Sigmoid colon (tissue), 6 donors: ENCODE measurements at regions not wholly inside any gene's neighbourhood (a gene's known extent, or its start where the extent isn't known, plus 50 kb on each side); places are given as distances from the start of the nearest gene placed in this dataset.

Experiments used
- DNase-seq: peaks from one replicate; pipeline ENCODE4 v3.0.0-alpha.2; 2019
- H3K27ac ChIP-seq, 4 donors: fragments of 200-600 bp; sonication (generic); one replicate each; pipeline ENCODE4 v1.5.1; 2016 to 2019; ENCODE audit warnings: mild to moderate bottlenecking in 1 of 4
- H3K27me3 ChIP-seq, 3 donors: fragments of 200-600 bp; sonication (generic); one replicate each; pipeline ENCODE4 v1.5.1; 2019; ENCODE audit warnings: mild to moderate bottlenecking in 1 of 3
- H3K36me3 ChIP-seq, 4 donors: fragments of 200-600 bp; sonication (generic); one replicate each; pipeline ENCODE4 v1.5.1; 2016 to 2019
- H3K4me1 ChIP-seq, 4 donors: fragments of 200-600 bp; sonication (generic); one replicate each; pipeline ENCODE4 v1.5.1; 2017 to 2019
- H3K4me3 ChIP-seq, 4 donors: fragments of 200-600 bp; sonication (generic); one replicate each; pipeline ENCODE4 v1.5.1; 2017 to 2019; ENCODE audit warnings: mild to moderate bottlenecking in 2 of 4, moderate library complexity in 1 of 4
- H3K9me3 ChIP-seq, 4 donors: fragments of 200-600 bp in 3 of 4; sonication (generic) in 3 of 4; one replicate each; pipeline versions ENCODE4 v1.5.1 to v1.6.1; 2013 to 2019
- EP300 ChIP-seq, 4 donors: sonication (generic); formaldehyde crosslinking; IDR thresholded peaks; one replicate each; pipeline ENCODE4 v1.6.1; 2017; ENCODE audit warnings: antibody characterized with exemption in 4 of 4
- POLR2A ChIP-seq, 2 donors: fragments of 450-650 bp; IDR thresholded peaks; one replicate each; pipeline ENCODE4 v1.6.1; 2016; ENCODE audit warnings: antibody characterized with exemption in 2 of 2, mild to moderate bottlenecking in 2 of 2, moderate library complexity in 2 of 2
- POLR2AphosphoS5 ChIP-seq, 4 donors: sonication (generic); formaldehyde crosslinking; IDR thresholded peaks; one replicate each; pipeline ENCODE4 v1.6.1; 2017; ENCODE audit warnings: antibody characterized with exemption in 4 of 4
- WGBS, 2 donors: extraction: QIAGEN DNeasy Blood & Tissue Kit; methylation state at CpG; one replicate each; pipeline ENCODE4 v1.1.7; 2013; 5-methylcytosine and 5-hydroxymethylcytosine counted together
- intact Hi-C: fragments of 100-400 bp; cut with DNase I; formaldehyde crosslinking; loops from one replicate; pipeline ENCODE4 v1.15.1; 2023
- TF ChIP-seq, protein P1 (sequence below), 4 experiments: fragments of 450-650 bp in 3 of 4; fragments of 200-600 bp in 1 of 4; IDR thresholded peaks; one replicate each; pipeline ENCODE4 v1.5.1; 2016 to 2019; ENCODE audit warnings: antibody characterized with exemption in 4 of 4, mild to moderate bottlenecking in 3 of 4, moderate library complexity in 2 of 4
- donor health status: healthy with polysubstance abuse.
- donor health status: healthy.

DNA sequence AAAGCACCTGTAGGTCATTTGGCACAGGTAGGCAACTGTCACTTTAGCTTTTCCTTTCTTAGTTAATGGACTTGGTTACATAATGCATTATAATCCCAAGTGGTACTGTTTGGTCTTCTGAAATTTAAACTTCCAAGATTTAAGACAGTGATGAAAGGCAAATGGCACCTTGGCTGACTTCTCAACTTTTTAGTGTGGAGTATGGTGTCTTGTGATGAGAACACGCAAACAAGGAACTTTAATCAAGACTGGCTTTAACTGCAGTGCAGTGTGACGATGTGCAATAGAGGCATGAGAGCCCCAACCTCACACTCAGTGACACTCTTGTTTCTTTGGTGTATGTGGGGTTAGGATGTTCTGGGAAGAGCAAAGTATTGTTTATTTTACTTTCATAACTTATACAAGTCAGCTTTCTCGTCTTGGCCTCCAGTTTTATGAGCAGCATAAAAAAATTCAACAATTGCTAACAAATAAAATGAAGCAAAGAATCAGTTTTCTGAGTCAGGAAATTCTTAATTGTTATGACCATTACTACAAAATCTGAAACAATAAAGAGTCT, 171.9 kb downstream of the MAD2L1 start:
- WGBS, 2 donors, result 60 to 63% methylated on average over 3 of the region's 3 CpGs
- DNase-seq, result peak; percentile 85
- H3K4me1 ChIP-seq, result peaks cover 0 to 31% (median 12%) of the 10 kb centered on the region in 4 donors
- no peaks in the 10 kb centered on the region for H3K9me3 ChIP-seq
- intact Hi-C loops, result loop anchor here (5.0 kb wide), 5 partner anchors 83 to 267 kb away; partner anchors contain the start of gene PDE5A
- no peak overlapping the region for H3K4me3 ChIP-seq
- TF ChIP-seq EP300 (IDR thresholded peaks at IDR 0.05) (peak; percentile 25 to 83 (median 76)), POLR2A (IDR thresholded peaks at IDR 0.05) (no peak), POLR2AphosphoS5 (IDR thresholded peaks at IDR 0.05) (peak; percentile 84 to 92 (median 85))
- TF ChIP-seq, protein P1, sequence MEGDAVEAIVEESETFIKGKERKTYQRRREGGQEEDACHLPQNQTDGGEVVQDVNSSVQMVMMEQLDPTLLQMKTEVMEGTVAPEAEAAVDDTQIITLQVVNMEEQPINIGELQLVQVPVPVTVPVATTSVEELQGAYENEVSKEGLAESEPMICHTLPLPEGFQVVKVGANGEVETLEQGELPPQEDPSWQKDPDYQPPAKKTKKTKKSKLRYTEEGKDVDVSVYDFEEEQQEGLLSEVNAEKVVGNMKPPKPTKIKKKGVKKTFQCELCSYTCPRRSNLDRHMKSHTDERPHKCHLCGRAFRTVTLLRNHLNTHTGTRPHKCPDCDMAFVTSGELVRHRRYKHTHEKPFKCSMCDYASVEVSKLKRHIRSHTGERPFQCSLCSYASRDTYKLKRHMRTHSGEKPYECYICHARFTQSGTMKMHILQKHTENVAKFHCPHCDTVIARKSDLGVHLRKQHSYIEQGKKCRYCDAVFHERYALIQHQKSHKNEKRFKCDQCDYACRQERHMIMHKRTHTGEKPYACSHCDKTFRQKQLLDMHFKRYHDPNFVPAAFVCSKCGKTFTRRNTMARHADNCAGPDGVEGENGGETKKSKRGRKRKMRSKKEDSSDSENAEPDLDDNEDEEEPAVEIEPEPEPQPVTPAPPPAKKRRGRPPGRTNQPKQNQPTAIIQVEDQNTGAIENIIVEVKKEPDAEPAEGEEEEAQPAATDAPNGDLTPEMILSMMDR (IDR thresholded peaks at IDR 0.05), result no peak
- no peaks in the 10 kb centered on the region for H3K36me3 ChIP-seq
- H3K27me3 ChIP-seq, result no peaks in the 10 kb centered on the region
- peak overlapping the region; percentile 64 to 81 (median 71) for H3K27ac ChIP-seq

DNA sequence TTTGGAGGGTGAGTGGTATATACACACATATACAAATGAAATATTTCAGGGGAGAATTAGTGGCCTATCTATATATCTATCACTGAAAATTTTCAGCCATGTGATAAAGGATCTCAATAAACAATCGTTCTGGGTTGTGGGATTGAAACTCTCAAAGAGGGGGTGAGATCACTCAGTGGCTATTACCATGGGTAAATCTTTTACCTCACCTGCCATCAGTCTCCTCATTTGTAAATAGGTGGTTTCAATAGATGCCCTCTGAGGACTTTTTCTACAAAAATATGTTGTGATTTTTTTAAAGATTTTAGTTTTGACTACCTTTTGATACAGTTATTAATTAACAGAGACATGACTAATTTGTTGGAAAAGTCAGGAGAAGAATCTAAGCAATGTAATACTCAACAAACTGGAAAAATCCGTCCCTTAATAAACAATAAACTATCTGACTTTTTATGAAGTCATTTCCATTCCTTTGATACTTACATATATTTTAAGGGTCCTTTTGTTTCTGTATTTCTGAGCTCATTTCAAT, 192.8 kb downstream of the MAD2L1 start:
- Histone ChIP-seq H3K36me3 (no peaks in the 10 kb centered on the region), H3K4me3 (no peak overlapping the region), H3K27me3 (no peaks in the 10 kb centered on the region), H3K9me3 (no peaks in the 10 kb centered on the region), H3K4me1 (no peaks in the 10 kb centered on the region), H3K27ac (no peak overlapping the region)
- intact Hi-C loops, result no loop called here
- DNase-seq, result no peak
- TF ChIP-seq POLR2AphosphoS5 (IDR thresholded peaks at IDR 0.05) (no peak), EP300 (IDR thresholded peaks at IDR 0.05) (no peak), POLR2A (IDR thresholded peaks at IDR 0.05) (no peak)
- TF ChIP-seq, protein P1 (IDR thresholded peaks at IDR 0.05), result no peak
- 81 to 82% methylated on average over 2 of the region's 2 CpGs for WGBS, 2 donors

DNA sequence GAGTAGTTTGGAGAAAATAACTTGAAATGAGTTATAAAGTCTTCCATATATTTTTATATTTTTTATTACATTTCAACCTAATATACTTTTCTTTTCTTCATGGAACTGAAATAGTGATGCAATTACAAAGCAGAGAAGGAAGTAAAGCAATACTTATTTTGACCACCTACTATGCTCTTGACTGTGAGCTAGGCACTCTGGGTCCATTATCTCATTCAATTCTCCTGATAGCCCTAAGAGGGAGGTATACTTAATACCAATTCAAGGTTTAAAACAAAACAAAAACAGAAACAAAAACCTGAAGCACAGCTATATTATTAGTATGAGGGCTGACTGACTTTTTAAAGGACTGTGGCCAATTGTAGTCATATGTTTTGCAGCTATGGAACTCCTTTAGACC, 193.5 kb downstream of the MAD2L1 start:
- Histone ChIP-seq H3K27ac (no peak overlapping the region), H3K4me3 (no peak overlapping the region), H3K36me3 (no peaks in the 10 kb centered on the region), H3K4me1 (no peaks in the 10 kb centered on the region), H3K9me3 (no peaks in the 10 kb centered on the region), H3K27me3 (no peaks in the 10 kb centered on the region)
- intact Hi-C loops, result no loop called here
- no peak for DNase-seq
- TF ChIP-seq POLR2A (IDR thresholded peaks at IDR 0.05) (no peak), POLR2AphosphoS5 (IDR thresholded peaks at IDR 0.05) (no peak), EP300 (IDR thresholded peaks at IDR 0.05) (no peak)
- TF ChIP-seq, protein P1 (IDR thresholded peaks at IDR 0.05), result no peak

DNA sequence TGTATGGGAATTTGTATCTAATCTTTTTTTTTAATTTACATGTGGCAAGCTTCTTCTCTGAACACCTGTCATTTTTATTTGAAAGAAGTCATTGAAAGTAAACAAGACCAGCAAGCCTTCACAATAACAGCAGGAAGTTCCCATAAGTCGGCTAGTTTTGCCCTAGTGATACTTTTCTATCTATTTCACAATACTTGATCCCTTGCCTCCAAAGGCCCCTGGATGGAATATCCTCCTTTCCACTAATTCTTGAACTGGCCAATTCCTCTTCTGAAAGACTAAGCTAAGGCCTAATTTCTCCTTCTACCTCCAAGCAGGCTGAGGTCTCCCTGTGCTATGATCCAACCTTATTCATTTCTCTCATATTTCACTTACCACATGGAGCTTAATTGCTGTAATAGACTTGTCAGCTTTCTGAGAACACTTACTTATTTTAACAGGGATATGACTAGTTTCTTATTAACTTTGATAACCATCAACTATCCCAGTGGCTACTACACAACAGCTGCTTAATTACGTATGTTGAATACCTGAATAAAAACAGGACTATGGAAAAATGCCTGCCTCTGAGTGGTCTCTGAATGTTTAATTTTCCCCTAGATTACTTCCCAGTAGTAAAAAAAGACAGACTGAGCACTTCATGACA, 194.2 kb downstream of the MAD2L1 start:
- no peaks in the 10 kb centered on the region for H3K27me3 ChIP-seq
- H3K36me3 ChIP-seq, result no peaks in the 10 kb centered on the region
- H3K9me3 ChIP-seq, result no peaks in the 10 kb centered on the region
- H3K4me1 ChIP-seq, result no peaks in the 10 kb centered on the region
- no peak for DNase-seq
- no peak overlapping the region for H3K27ac ChIP-seq
- intact Hi-C loops, result no loop called here
- TF ChIP-seq POLR2A (IDR thresholded peaks at IDR 0.05) (no peak), POLR2AphosphoS5 (IDR thresholded peaks at IDR 0.05) (no peak)
- 17 to 62% methylated on average over 2 of the region's 2 CpGs for WGBS, 2 donors
- no peak overlapping the region for H3K4me3 ChIP-seq

DNA sequence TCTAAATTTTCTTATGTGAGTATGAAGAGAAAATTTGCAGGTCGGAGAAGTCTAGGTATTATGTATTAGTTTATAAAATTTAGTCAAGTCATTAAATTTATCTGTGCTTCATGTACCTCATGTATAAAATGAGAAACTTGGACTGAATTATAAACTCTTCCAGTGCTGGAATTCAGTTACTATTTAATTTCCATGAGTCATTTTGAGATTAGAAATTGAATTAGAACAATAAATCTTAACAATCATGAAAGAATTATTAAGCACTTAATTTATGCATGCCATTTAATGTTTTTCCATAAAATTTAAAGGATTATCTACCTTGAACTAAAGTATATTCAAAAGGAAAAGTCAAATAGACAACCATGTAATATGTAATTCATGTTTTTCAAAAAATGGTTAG, 195.8 kb downstream of the MAD2L1 start:
- 87 to 90% methylated on average over 1 of the region's 1 CpG for whole genome bisulfite sequencing, 2 donors
- intact Hi-C loops, result no loop called here
- no peaks in the 10 kb centered on the region for H3K36me3 ChIP-seq
- H3K27ac ChIP-seq, result no peak overlapping the region
- H3K27me3 ChIP-seq, result no peaks in the 10 kb centered on the region
- TF ChIP-seq, protein P1 (IDR thresholded peaks at IDR 0.05), result no peak
- TF ChIP-seq EP300 (IDR thresholded peaks at IDR 0.05) (no peak), POLR2AphosphoS5 (IDR thresholded peaks at IDR 0.05) (no peak)
- H3K9me3 ChIP-seq, result no peaks in the 10 kb centered on the region
- no peaks in the 10 kb centered on the region for H3K4me1 ChIP-seq
- no peak for DNase-seq
- H3K4me3 ChIP-seq, result no peak overlapping the region
